IPS DF 6.9 (cell line): ENCODE measurements at regions not wholly inside any gene's neighbourhood (a gene's known extent, or its start where the extent isn't known, plus 50 kb on each side); places are given as distances from the start of the nearest gene placed in this dataset.
"Not testable (repeated sequence)": the region's sequence is repeated elsewhere in the genome, so short reads cannot be mapped to it uniquely, and the experiment has no call there.

ENCODE experiments used
- DNase-seq: peaks from one replicate; pipeline ENCODE4 v3.0.0-alpha.2; 2013; ENCODE audit warnings: low read depth, low spot score
- H3K27ac ChIP-seq: one replicate; pipeline ENCODE4 v1.5.1; 2013; ENCODE audit warnings: low read length, control low read depth
- H3K27me3 ChIP-seq: 2 replicates; pipeline ENCODE4 v1.6.1; 2013; ENCODE audit warnings: mild to moderate bottlenecking, low read length; ENCODE audit not compliant: control insufficient read depth, insufficient read depth
- H3K36me3 ChIP-seq: 2 replicates; pipeline ENCODE4 v1.6.1; 2013; ENCODE audit warnings: low read length; ENCODE audit not compliant: control insufficient read depth, insufficient read depth
- H3K4me1 ChIP-seq: 2 replicates; pipeline ENCODE4 v1.6.1; 2013; ENCODE audit warnings: low read length; ENCODE audit not compliant: control insufficient read depth, insufficient read depth
- H3K4me3 ChIP-seq: 2 replicates; pipeline ENCODE4 v1.5.1; 2013; ENCODE audit warnings: mild to moderate bottlenecking, low read length
- H3K9me3 ChIP-seq: 2 replicates; pipeline ENCODE4 v1.6.1; 2013; ENCODE audit warnings: low read length, inconsistent platforms; ENCODE audit not compliant: control insufficient read depth, insufficient read depth
- WGBS: extraction: QIAGEN DNeasy Blood & Tissue Kit; methylation state at CpG from one replicate; pipeline ENCODE4 v1.1.7; 2013; ENCODE audit warnings: mixed read lengths, missing lambda C conversion rate; ENCODE audit not compliant: insufficient read length, insufficient coverage; 5-methylcytosine and 5-hydroxymethylcytosine counted together

GRCh38 chr3:18567293-18567692 lies 142.2 kb upstream of the SATB1 start:
- no peak for DNase-seq
- Histone ChIP-seq H3K36me3 (no peaks in the 10 kb centered on the region), H3K27ac (no peak overlapping the region)

GRCh38 chr3:18562364-18563154 lies 137.4 kb upstream of the SATB1 start:
- no peaks in the 10 kb centered on the region for H3K27me3 ChIP-seq
- no peak overlapping the region for H3K4me3 ChIP-seq
- no peaks in the 10 kb centered on the region for H3K4me1 ChIP-seq
- H3K36me3 ChIP-seq: no peaks in the 10 kb centered on the region
- H3K9me3 ChIP-seq: no peaks in the 10 kb centered on the region
- WGBS: no CpG with 5 or more reads among the region's 1 CpG
- no peak for DNase-seq
- no peak overlapping the region for H3K27ac ChIP-seq

More at GRCh38 chr3:18567293-18567692, 142.2 kb upstream of the SATB1 start:
- Histone ChIP-seq H3K4me1 (no peaks in the 10 kb centered on the region), H3K9me3 (no peaks in the 10 kb centered on the region), H3K4me3 (no peak overlapping the region), H3K27me3 (no peaks in the 10 kb centered on the region)

- Histone ChIP-seq H3K4me3 (no peak overlapping the region), H3K36me3 (no peaks in the 10 kb centered on the region), H3K27ac (no peak overlapping the region), H3K27me3 (no peaks in the 10 kb centered on the region), H3K9me3 (no peaks in the 10 kb centered on the region), H3K4me1 (no peaks in the 10 kb centered on the region)
- WGBS: no CpG with 5 or more reads among the region's 5 CpGs
- peak; percentile 57 for DNase-seq
Observed at GRCh38 chr3:18559331-18559842, 134.2 kb upstream of the SATB1 start.

- Histone ChIP-seq H3K27ac (no peak overlapping the region), H3K36me3 (no peaks in the 10 kb centered on the region), H3K4me3 (no peak overlapping the region), H3K27me3 (no peaks in the 10 kb centered on the region), H3K9me3 (no peaks in the 10 kb centered on the region), H3K4me1 (no peaks in the 10 kb centered on the region)
- no peak for DNase-seq
- no CpG with 5 or more reads among the region's 3 CpGs for WGBS
Observed at GRCh38 chr3:18558507-18558906, 133.4 kb upstream of the SATB1 start.

GRCh38 chr3:18557216-18557615 lies 132.1 kb upstream of the SATB1 start:
- no peak for DNase-seq
- no CpG with 5 or more reads among the region's 3 CpGs for WGBS
- no peaks in the 10 kb centered on the region for H3K27me3 ChIP-seq
- H3K27ac ChIP-seq: no peak overlapping the region
- H3K4me1 ChIP-seq: no peaks in the 10 kb centered on the region
- H3K36me3 ChIP-seq: no peaks in the 10 kb centered on the region
- no peak overlapping the region for H3K4me3 ChIP-seq
- H3K9me3 ChIP-seq: no peaks in the 10 kb centered on the region

GRCh38 chr3:18556503-18557135 lies 131.5 kb upstream of the SATB1 start:
- no peaks in the 10 kb centered on the region for H3K9me3 ChIP-seq
- no peak for DNase-seq
- no peaks in the 10 kb centered on the region for H3K36me3 ChIP-seq
- H3K27ac ChIP-seq: no peak overlapping the region
- no CpG with 5 or more reads among the region's 4 CpGs for WGBS
- H3K27me3 ChIP-seq: no peaks in the 10 kb centered on the region
- no peaks in the 10 kb centered on the region for H3K4me1 ChIP-seq
- no peak overlapping the region for H3K4me3 ChIP-seq

- no peaks in the 10 kb centered on the region for H3K36me3 ChIP-seq
- H3K4me1 ChIP-seq: no peaks in the 10 kb centered on the region
- no peak for DNase-seq
- H3K27me3 ChIP-seq: no peaks in the 10 kb centered on the region
- no peaks in the 10 kb centered on the region for H3K9me3 ChIP-seq
- no peak overlapping the region for H3K4me3 ChIP-seq
- no peak overlapping the region for H3K27ac ChIP-seq
- WGBS: no CpG with 5 or more reads among the region's 3 CpGs
Observed at GRCh38 chr3:18556001-18556408, 130.9 kb upstream of the SATB1 start.

- not testable (repeated sequence) for H3K4me1 ChIP-seq, H3K27me3 ChIP-seq, H3K36me3 ChIP-seq, H3K9me3 ChIP-seq, DNase-seq, H3K27ac ChIP-seq, H3K4me3 ChIP-seq
- WGBS: no CpG with 5 or more reads among the region's 9 CpGs
Observed at GRCh38 chr3:18552579-18553105, 127.5 kb upstream of the SATB1 start.

- no CpG with 5 or more reads among the region's 2 CpGs for WGBS
- Histone ChIP-seq H3K9me3 (no peaks in the 10 kb centered on the region), H3K27ac (no peak overlapping the region), H3K4me3 (no peak overlapping the region), H3K27me3 (no peaks in the 10 kb centered on the region), H3K4me1 (no peaks in the 10 kb centered on the region), H3K36me3 (no peaks in the 10 kb centered on the region; the same call in 1 of the 2 replicates)
- no peak for DNase-seq
Observed at GRCh38 chr3:18546632-18547031, 121.5 kb upstream of the SATB1 start.

- no CpG with 5 or more reads among the region's 4 CpGs for WGBS
- Histone ChIP-seq H3K9me3 (no peaks in the 10 kb centered on the region), H3K27me3 (no peaks in the 10 kb centered on the region), H3K27ac (no peak overlapping the region), H3K4me1 (no peaks in the 10 kb centered on the region), H3K4me3 (no peak overlapping the region), H3K36me3 (no peaks in the 10 kb centered on the region; the same call in 1 of the 2 replicates)
- no peak for DNase-seq
Observed at GRCh38 chr3:18544146-18544545, 119.0 kb upstream of the SATB1 start.
